A549 (cell line): ENCODE measurements at regions not wholly inside any gene's neighbourhood (a gene's known extent, or its start where the extent isn't known, plus 50 kb on each side); places are given as distances from the start of the nearest gene placed in this dataset.

ENCODE experiments used
- CTCF ChIP-seq: fragments of >200 bp; sonication (Bioruptor Twin); formaldehyde crosslinking; IDR thresholded peaks from 3 replicates; pipeline ENCODE4 v1.5.1; 2016
- FOSB ChIP-seq: fragments of 250-450 bp; sonication (Bioruptor Pico); IDR thresholded peaks from 2 replicates; pipeline ENCODE4 v1.5.0; 2020; ENCODE audit warnings: mild to moderate bottlenecking, moderate library complexity
- GATA3 ChIP-seq: IDR thresholded peaks from 2 replicates; pipeline ENCODE4 v1.6.1; 2012; ENCODE audit warnings: borderline replicate concordance
- HOXA7 ChIP-seq: fragments of 250-450 bp; sonication (Bioruptor Pico); IDR thresholded peaks from 2 replicates; pipeline ENCODE4 v1.5.0; 2020; ENCODE audit warnings: mild to moderate bottlenecking, moderate library complexity
- JUN ChIP-seq, 2 experiments: fragments of >200 bp; sonication (Bioruptor Twin); formaldehyde crosslinking; IDR thresholded peaks; 2 replicates in 1 of 2; 3 replicates in 1 of 2; pipeline ENCODE4 v1.6.1; 2016 to 2017
- JUNB ChIP-seq: fragments of >200 bp; sonication (Bioruptor Twin); formaldehyde crosslinking; IDR thresholded peaks from 2 replicates; pipeline ENCODE4 v1.6.1; 2016
- NPAS2 ChIP-seq: fragments of 250-450 bp; sonication (Bioruptor Pico); IDR thresholded peaks from 2 replicates; pipeline ENCODE4 v1.8.0; 2022; ENCODE audit warnings: mild to moderate bottlenecking, moderate library complexity, borderline replicate concordance
- POLR2A ChIP-seq: IDR thresholded peaks from 2 replicates; pipeline ENCODE4 v1.6.1; 2012; ENCODE audit warnings: mild to moderate bottlenecking, low read length
- RFX5 ChIP-seq: fragments of 450-650 bp; IDR thresholded peaks from 2 replicates; pipeline ENCODE4 v1.7.1; 2014; ENCODE audit warnings: antibody characterized with exemption, mild to moderate bottlenecking, moderate library complexity
- SMC3 ChIP-seq: fragments of >200 bp; sonication (Bioruptor Twin); formaldehyde crosslinking; IDR thresholded peaks from 3 replicates; pipeline ENCODE4 v1.6.1; 2018; ENCODE audit warnings: inconsistent platforms
- ZC3H11A ChIP-seq: fragments of 450-650 bp; IDR thresholded peaks from 2 replicates; pipeline ENCODE4 v1.6.1; 2014; ENCODE audit warnings: antibody characterized with exemption, mild to moderate bottlenecking
- TF ChIP-seq, protein P1 (sequence below): fragments of 200-600 bp; sonication (generic); IDR thresholded peaks from 2 replicates; pipeline ENCODE4 v1.6.1; 2016; ENCODE audit warnings: antibody characterized with exemption, mild to moderate bottlenecking, moderate library complexity
- TF ChIP-seq, protein P2 (sequence below): IDR thresholded peaks from 2 replicates; pipeline ENCODE4 v1.6.1; 2012

DNA sequence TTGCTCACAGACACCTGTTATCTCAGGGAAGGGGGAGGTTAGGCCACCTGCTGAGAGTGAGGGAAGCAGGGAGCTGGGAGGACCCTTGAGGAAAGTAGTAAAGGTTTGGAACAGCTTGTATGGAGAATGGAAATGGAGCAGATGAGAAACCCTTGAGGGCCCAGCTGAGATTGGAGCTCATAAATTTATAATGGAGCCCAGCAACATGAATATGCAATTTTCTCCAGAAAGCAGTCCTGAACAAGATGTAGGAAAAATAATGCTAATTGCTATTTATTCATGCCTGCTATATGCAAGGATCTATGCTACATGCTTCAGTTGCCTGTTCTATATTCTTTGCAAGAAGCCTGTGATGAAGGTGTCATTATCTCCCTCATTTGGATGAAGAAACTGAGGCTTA lies 67.5 kb upstream of the LEF1 start:
- no peak for TF ChIP-seq CTCF
- no peak for TF ChIP-seq POLR2A
- TF ChIP-seq GATA3: no peak
- no peak for TF ChIP-seq HOXA7
- TF ChIP-seq, protein P1, sequence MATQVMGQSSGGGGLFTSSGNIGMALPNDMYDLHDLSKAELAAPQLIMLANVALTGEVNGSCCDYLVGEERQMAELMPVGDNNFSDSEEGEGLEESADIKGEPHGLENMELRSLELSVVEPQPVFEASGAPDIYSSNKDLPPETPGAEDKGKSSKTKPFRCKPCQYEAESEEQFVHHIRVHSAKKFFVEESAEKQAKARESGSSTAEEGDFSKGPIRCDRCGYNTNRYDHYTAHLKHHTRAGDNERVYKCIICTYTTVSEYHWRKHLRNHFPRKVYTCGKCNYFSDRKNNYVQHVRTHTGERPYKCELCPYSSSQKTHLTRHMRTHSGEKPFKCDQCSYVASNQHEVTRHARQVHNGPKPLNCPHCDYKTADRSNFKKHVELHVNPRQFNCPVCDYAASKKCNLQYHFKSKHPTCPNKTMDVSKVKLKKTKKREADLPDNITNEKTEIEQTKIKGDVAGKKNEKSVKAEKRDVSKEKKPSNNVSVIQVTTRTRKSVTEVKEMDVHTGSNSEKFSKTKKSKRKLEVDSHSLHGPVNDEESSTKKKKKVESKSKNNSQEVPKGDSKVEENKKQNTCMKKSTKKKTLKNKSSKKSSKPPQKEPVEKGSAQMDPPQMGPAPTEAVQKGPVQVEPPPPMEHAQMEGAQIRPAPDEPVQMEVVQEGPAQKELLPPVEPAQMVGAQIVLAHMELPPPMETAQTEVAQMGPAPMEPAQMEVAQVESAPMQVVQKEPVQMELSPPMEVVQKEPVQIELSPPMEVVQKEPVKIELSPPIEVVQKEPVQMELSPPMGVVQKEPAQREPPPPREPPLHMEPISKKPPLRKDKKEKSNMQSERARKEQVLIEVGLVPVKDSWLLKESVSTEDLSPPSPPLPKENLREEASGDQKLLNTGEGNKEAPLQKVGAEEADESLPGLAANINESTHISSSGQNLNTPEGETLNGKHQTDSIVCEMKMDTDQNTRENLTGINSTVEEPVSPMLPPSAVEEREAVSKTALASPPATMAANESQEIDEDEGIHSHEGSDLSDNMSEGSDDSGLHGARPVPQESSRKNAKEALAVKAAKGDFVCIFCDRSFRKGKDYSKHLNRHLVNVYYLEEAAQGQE: no peak
- TF ChIP-seq, protein P2, sequence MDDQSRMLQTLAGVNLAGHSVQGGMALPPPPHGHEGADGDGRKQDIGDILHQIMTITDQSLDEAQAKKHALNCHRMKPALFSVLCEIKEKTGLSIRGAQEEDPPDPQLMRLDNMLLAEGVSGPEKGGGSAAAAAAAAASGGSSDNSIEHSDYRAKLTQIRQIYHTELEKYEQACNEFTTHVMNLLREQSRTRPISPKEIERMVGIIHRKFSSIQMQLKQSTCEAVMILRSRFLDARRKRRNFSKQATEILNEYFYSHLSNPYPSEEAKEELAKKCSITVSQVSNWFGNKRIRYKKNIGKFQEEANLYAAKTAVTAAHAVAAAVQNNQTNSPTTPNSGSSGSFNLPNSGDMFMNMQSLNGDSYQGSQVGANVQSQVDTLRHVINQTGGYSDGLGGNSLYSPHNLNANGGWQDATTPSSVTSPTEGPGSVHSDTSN: no peak
- TF ChIP-seq JUN (IDR thresholded peaks at IDR 0.05): no peak
- TF ChIP-seq JUNB: no peak
- TF ChIP-seq ZC3H11A: no peak
- TF ChIP-seq FOSB: no peak
- no peak for TF ChIP-seq SMC3
- TF ChIP-seq NPAS2: no peak
- no peak for TF ChIP-seq RFX5
